Stimulated activated CD8-positive, alpha-beta memory T cell treated with anti-CD3 and anti-CD28 coated beads, Interleukin-4, amount 100 ng/mL, for 24 hours (primary cell): ENCODE measurements at regions not wholly inside any gene's neighbourhood (a gene's known extent, or its start where the extent isn't known, plus 50 kb on each side); places are given as distances from the start of the nearest gene placed in this dataset.

Experiments used
- DNase-seq: peaks from one replicate; pipeline ENCODE4 v3.0.0-alpha.2; 2020; ENCODE audit warnings: low read depth

- DNase-seq = no peak
Observed at GRCh38 chr6:156410649-156411048, 366.5 kb upstream of the ARID1B start.

- no peak for DNase-seq
Observed at GRCh38 chr6:156408655-156409054, 368.5 kb upstream of the ARID1B start.

- DNase-seq = no peak
Observed at GRCh38 chr6:156407334-156407733, 369.8 kb upstream of the ARID1B start.

- no peak for DNase-seq
Observed at GRCh38 chr6:156406688-156407087, 370.5 kb upstream of the ARID1B start.

GRCh38 chr6:156406099-156406498, 371.1 kb upstream of the ARID1B start:
- no peak for DNase-seq

DNA sequence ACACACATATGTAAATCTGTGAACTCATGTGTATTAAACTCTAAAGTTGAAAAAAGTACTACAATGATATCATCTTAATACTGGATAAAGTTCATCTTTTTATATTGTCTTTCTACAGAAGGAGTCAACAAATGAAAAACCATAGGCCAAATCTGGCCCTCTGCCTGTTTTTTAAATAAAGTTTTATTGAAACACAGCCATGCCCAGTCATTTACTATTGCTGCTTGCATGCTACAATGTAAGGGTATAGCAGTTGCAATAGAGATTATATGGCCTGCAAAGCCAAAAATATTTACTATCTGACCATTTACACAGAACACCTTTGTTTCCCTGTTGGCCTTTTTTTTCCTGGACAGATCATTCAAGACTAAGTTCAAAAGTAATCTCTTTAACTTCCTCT, 374.6 kb upstream of the ARID1B start:
- no peak for DNase-seq

GRCh38 chr6:156402227-156402626, 375.0 kb upstream of the ARID1B start:
- no peak for DNase-seq

- DNase-seq = no peak
Observed at GRCh38 chr6:156400487-156400886, 376.7 kb upstream of the ARID1B start.

GRCh38 chr6:156398966-156399365, 378.2 kb upstream of the ARID1B start:
- no peak for DNase-seq

- DNase-seq = no peak
Observed at GRCh38 chr6:156398371-156398770, 378.8 kb upstream of the ARID1B start.

DNA sequence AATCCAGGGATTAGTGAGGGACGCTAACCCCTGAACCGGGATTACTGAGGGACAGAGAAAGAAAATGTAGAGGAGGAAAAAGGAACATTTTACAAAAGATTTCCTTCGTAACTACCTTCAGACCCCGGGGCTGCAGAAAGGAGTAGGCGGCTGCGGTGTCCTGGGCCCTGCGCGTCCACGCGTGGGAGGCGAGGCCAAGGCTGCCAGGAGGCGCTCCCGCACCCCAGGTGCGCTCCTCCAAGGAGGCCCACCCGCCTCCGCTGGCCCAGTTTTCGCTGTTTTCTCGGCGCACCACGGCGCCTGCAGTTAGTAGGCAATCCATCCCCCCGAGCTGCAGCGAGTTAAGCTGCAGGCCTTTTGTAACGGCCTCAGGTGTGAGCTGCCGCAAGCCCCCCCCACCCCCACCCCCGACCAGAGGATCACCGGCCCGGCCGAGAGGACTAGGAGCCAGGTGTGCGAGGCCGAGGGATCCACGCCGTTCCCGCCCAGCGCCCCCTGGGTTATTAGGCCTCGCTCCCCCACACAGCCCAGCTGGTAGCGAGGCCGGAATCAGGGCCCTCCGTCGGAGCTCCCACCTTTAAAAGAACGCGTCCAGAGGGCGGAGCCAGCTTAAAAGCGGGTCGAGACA, 380.3 kb upstream of the ARID1B start:
- DNase-seq = no peak

GRCh38 chr6:156396068-156396771, 381.0 kb upstream of the ARID1B start:
- DNase-seq = no peak

GRCh38 chr6:156395276-156395675, 381.9 kb upstream of the ARID1B start:
- no peak for DNase-seq

DNA sequence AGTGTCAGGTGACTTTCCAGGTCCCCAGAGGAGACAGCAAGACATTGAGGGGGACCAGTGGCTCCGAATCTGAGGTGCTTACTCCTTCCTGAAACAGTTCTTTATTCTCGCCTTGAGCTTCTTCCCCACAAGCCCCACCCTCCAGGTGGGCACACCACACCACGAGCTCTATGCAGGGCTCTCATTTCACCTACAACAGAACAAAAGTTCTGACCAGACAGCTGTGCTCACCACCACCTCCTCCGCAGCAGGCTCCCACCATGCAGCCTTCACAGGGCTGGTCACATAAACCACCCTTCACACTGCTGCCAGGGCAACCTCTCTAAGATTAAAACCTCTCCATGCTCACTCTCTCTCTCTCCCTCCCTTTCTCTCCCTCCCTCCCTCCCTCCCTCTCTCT, 384.5 kb upstream of the ARID1B start:
- no peak for DNase-seq

GRCh38 chr6:156391977-156392376, 385.2 kb upstream of the ARID1B start:
- DNase-seq = no peak

GRCh38 chr6:156391061-156391672, 386.0 kb upstream of the ARID1B start:
- DNase-seq = no peak

DNA sequence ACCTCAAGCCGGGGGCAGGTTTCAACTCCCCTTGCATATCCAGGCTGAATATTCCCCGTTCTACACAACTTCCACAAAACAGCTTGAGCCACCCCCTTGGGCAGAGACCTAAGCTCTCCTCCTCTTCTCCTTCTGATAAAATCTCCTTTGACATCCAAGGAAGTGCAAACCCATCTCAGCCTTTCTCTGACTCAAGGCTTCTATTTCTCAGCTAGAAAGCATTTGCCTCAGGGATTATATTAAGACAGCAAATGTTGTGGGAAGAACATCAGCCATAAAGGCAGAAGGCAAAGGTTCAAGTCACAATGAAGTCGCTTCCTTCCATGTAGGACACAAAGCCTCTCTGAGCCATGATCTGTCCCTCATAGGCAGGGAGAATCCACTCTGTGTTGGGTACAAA, 386.6 kb upstream of the ARID1B start:
- DNase-seq = no peak

GRCh38 chr6:156389296-156389695, 387.9 kb upstream of the ARID1B start:
- no peak for DNase-seq

DNA sequence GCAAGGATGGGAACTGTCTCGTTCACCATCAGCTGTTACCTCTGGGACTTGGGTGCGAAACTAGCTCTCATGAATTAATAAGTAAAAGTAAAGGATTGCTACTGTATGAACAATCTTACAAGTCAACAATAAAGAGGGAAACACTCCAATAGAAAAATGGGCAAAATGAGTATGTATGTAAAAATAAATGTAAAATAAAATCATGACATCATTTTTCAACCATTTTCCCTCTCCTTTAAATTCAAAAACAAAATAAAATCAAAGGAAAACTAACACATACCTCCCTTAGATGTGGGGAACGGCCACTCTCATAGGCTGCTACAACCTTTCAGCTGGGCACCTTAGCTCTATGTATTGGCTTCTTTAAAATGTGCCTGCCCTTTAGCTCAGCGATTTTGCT, 389.7 kb upstream of the ARID1B start:
- DNase-seq = no peak

DNA sequence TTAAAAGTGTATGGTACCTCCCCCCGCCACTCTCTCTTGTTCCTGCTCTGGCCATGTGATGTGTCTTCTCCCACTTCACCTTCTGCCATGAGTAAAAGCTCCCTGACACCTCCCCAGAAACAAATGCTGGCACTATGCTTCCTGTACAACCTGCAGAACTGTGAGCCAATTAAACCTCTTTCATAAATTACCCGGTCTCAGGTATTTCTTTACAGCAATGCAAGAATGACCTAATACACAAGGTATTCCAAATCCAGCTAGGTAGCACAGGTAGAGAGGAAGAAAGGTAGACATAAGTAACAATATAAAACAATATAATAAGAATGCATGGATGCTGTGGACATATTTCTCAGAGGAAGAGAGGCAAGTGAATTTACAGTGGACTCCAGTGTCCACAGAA, 394.1 kb upstream of the ARID1B start:
- no peak for DNase-seq

DNA sequence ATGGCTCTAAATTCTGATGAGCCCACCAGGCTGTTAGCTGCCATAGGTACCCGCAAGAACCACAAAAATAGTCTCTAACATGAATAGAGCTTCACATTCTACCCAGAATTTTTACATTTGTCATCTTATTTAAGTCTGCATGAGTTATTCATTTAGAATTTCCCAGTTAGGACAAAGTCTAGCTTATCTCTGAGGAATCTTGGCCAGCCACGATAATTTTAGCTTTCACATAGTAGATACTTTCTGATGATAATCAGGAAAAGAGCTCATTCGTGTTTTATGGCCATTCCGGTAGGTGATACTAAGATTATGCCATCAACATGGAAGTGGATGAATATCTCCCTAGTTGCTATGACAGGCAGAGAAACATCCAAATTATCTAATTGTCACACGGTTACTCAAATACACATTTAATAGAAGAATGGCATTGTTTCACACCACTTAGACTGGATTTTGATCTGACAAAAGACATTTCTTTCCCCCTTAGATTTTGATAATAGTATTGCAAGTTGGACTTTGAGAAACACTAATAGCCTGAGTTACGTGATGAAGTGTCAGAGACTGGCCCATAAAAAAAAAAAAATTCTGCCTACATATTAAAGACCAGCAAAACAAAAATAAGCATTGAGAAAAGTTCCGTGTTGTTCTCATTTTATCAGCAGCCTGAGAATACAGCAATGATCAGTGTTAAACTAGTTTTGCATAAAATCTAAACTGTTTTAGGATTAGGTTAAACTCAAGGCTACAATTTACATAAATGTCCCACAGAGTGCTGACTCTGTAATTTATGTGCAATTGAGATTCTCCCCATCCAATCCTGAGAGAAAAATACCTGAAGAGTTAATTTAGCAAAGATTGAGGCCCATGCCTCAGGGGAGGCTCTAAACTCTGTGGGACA, 397.5 kb upstream of the ARID1B start:
- DNase-seq = no peak

DNA sequence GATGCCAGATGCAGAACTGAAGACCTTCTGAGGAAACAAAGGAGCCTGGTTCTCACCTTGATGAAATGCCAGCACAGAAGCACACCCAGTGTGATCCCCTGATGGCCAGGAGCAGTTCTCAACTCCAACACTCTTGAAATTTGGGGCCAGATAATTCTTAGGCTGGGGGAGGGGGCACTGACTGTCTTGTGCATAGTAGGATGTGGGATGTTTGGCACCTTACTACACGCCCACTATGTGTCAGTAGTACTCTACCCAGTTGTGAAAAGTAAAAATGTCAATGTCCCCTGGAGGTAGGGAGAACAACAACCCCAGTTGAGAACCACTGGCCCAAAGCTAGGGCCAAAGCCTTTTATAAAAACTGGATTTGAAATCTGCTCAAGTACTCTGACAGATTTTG, 398.3 kb upstream of the ARID1B start:
- no peak for DNase-seq

DNA sequence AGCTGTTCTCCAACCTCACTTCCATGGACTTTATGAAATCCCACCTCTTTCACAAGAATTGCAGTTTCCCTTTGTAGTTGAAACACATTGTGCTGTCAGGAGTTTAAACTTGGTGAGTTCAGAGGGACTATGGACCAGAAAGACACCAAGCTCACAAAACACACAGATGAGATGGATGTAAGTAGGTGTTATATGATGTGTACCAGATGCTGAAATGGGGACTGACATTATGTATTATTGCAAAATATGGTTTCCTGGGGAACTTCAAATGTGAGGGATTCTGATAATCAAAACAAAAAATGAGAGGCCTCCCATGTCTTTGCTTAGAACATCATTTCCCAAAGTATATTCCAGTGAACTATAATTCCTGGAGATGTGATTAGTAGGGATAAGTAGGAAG, 401.1 kb upstream of the ARID1B start:
- DNase-seq = no peak
